Thyroid gland (tissue), 4 donors: ENCODE measurements at regions not wholly inside any gene's neighbourhood (a gene's known extent, or its start where the extent isn't known, plus 50 kb on each side); places are given as distances from the start of the nearest gene placed in this dataset.

ENCODE experiments used
- DNase-seq, 2 donors: peaks; one replicate each; pipeline ENCODE4 v3.0.0-alpha.2; 2019
- H3K27ac ChIP-seq, 3 donors: fragments of 200-600 bp; sonication (generic); 1 replicate in 2 of 3; 2 replicates in 1 of 3; pipeline ENCODE4 v1.5.1; 2016 to 2019; ENCODE audit warnings: mild to moderate bottlenecking in 1 of 3, moderate library complexity in 1 of 3
- H3K27me3 ChIP-seq: fragments of 200-600 bp; sonication (generic); one replicate; pipeline ENCODE4 v1.5.1; 2019
- H3K36me3 ChIP-seq, 2 donors: fragments of 200-600 bp; sonication (generic); one replicate each; pipeline ENCODE4 v1.5.1; 2016 to 2019
- H3K4me1 ChIP-seq, 2 donors: fragments of 200-600 bp; sonication (generic); one replicate each; pipeline ENCODE4 v1.5.1; 2017 to 2019
- H3K4me3 ChIP-seq, 3 donors: fragments of 200-600 bp; sonication (generic); replicated peaks in 1 of 3; 1 replicate in 2 of 3; 2 replicates in 1 of 3; pipeline ENCODE4 v1.5.1; 2016; ENCODE audit warnings: mild to moderate bottlenecking in 1 of 3
- H3K9me3 ChIP-seq: fragments of 200-600 bp; sonication (generic); one replicate; pipeline ENCODE4 v1.5.1; 2017
- CTCF ChIP-seq, 6 experiments: fragments of 200-600 bp in 3 of 6; fragments of 450-650 bp in 3 of 6; sonication (generic) in 3 of 6; IDR thresholded peaks; one replicate each; pipeline ENCODE4 v1.5.1; 2016 to 2019; ENCODE audit warnings: antibody characterized with exemption in 6 of 6, mild to moderate bottlenecking in 2 of 6, inconsistent platforms in 1 of 6, moderate library complexity in 1 of 6
- POLR2A ChIP-seq, 2 donors: fragments of 450-650 bp; IDR thresholded peaks; one replicate each; pipeline ENCODE4 v1.6.1; 2017; ENCODE audit warnings: antibody characterized with exemption in 2 of 2, mild to moderate bottlenecking in 2 of 2, moderate library complexity in 1 of 2
- WGBS, 2 donors: methylation state at CpG; one replicate each; pipeline ENCODE4 v1.1.5; 2017; 5-methylcytosine and 5-hydroxymethylcytosine counted together
- intact Hi-C: fragments of 100-400 bp; cut with DNase I; formaldehyde crosslinking; loops from one replicate; pipeline ENCODE4 v1.15.1; 2023

- TF ChIP-seq POLR2A (IDR thresholded peaks at IDR 0.05): no peak
- TF ChIP-seq CTCF (IDR thresholded peaks at IDR 0.05): no peak
- no peaks in the 10 kb centered on the region for H3K36me3 ChIP-seq
- no peaks in the 10 kb centered on the region for H3K9me3 ChIP-seq
- intact Hi-C loops: no loop called here
- 7 to 9% methylated on average over 13 to 15 of the region's 15 CpGs for WGBS, 2 donors
- peak overlapping the region; percentile 90 to 98 (median 93) for H3K27ac ChIP-seq
- peak overlapping the region; percentile 56 to 62 (median 60) for H3K4me3 ChIP-seq
- no peaks in the 10 kb centered on the region for H3K27me3 ChIP-seq
- peak in 1 of 2 donors; percentile 48 for DNase-seq
- H3K4me1 ChIP-seq: peaks cover 53 to 68% of the 10 kb centered on the region in 2 donors
Observed at GRCh38 chr22:25403811-25404471, 160.5 kb upstream of the GRK3 start.

- Histone ChIP-seq H3K4me1 (peaks cover 48 to 66% of the 10 kb centered on the region in 2 donors), H3K4me3 (peak overlapping the region; percentile 56 to 62 (median 60)), H3K36me3 (no peaks in the 10 kb centered on the region), H3K27me3 (no peaks in the 10 kb centered on the region), H3K9me3 (no peaks in the 10 kb centered on the region), H3K27ac (peak overlapping the region; percentile 90 to 98 (median 93))
- 0% methylated on average over 6 to 12 of the region's 36 CpGs for WGBS, 2 donors
- TF ChIP-seq POLR2A (IDR thresholded peaks at IDR 0.05) (no peak), CTCF (IDR thresholded peaks at IDR 0.05) (no peak)
- intact Hi-C loops: no loop called here
- DNase-seq: no peak
Observed at GRCh38 chr22:25404556-25404927, 159.9 kb upstream of the GRK3 start.

GRCh38 chr22:25404928-25405816 is 159.3 kb upstream of the GRK3 start:
- 3 to 7% methylated on average over 4 to 5 of the region's 117 CpGs for WGBS, 2 donors
- no peaks in the 10 kb centered on the region for H3K36me3 ChIP-seq
- H3K4me1 ChIP-seq: peaks cover 42 to 62% of the 10 kb centered on the region in 2 donors
- H3K27me3 ChIP-seq: no peaks in the 10 kb centered on the region
- intact Hi-C loops: no loop called here
- H3K9me3 ChIP-seq: no peaks in the 10 kb centered on the region
- peak overlapping the region; percentile 56 to 62 (median 60) for H3K4me3 ChIP-seq
- DNase-seq: peak; percentile 85 to 86
- TF ChIP-seq CTCF (IDR thresholded peaks at IDR 0.05): no peak
- peak; percentile 94 to 99 for TF ChIP-seq POLR2A (IDR thresholded peaks at IDR 0.05)
- H3K27ac ChIP-seq: peak overlapping the region; percentile 93 to 98 (median 97)

- Histone ChIP-seq H3K27ac (peak overlapping the region; percentile 93 to 98 (median 97)), H3K9me3 (no peaks in the 10 kb centered on the region), H3K27me3 (no peaks in the 10 kb centered on the region), H3K4me3 (peak overlapping the region in 1 of 3 donors; percentile 62), H3K36me3 (no peaks in the 10 kb centered on the region), H3K4me1 (peaks cover 36 to 54% of the 10 kb centered on the region in 2 donors)
- DNase-seq: peak in 1 of 2 donors; percentile 34
- intact Hi-C loops: no loop called here
- TF ChIP-seq POLR2A (IDR thresholded peaks at IDR 0.05) (no peak), CTCF (IDR thresholded peaks at IDR 0.05) (no peak)
- 64 to 72% methylated on average over 19 of the region's 19 CpGs for WGBS, 2 donors
Observed at GRCh38 chr22:25405841-25406509, 158.5 kb upstream of the GRK3 start.
